Stimulated activated naive CD8-positive, alpha-beta T cell treated with anti-CD3 and anti-CD28 coated beads, Interleukin-15, amount 100 ng/mL, for 72 hours (primary cell): ENCODE measurements at regions not wholly inside any gene's neighbourhood (a gene's known extent, or its start where the extent isn't known, plus 50 kb on each side); places are given as distances from the start of the nearest gene placed in this dataset.

Experiments
- ATAC-seq: fragments of 150-1000 bp; cut with Tn5 transposase; 2 replicates; pipeline ENCODE4 v1.10.0; 2021; ENCODE audit warnings: mild to moderate bottlenecking, moderate library complexity
- DNase-seq, 2 donors: peaks; one replicate each; pipeline ENCODE4 v3.0.0; 2021 to 2022
- H3K27ac Mint-ChIP-seq, 2 donors: one replicate each; pipeline ENCODE4 v1.8.0; 2022; ENCODE audit warnings: mild to moderate bottlenecking in 2 of 2, mixed read lengths in 2 of 2, moderate library complexity in 2 of 2
- H3K27me3 Mint-ChIP-seq: one replicate; pipeline ENCODE4 v1.8.0; 2022; ENCODE audit warnings: mixed read lengths
- H3K4me1 Mint-ChIP-seq: one replicate; pipeline ENCODE4 v1.8.0; 2022; ENCODE audit warnings: mild to moderate bottlenecking, mixed read lengths
- H3K4me3 Mint-ChIP-seq, 2 donors: one replicate each; pipeline ENCODE4 v1.8.0; 2022; ENCODE audit warnings: mild to moderate bottlenecking in 2 of 2, mixed read lengths in 2 of 2, moderate library complexity in 1 of 2
- H3K9me3 Mint-ChIP-seq, 2 donors: one replicate each; pipeline ENCODE4 v1.8.0; 2022; ENCODE audit warnings: mixed read lengths in 2 of 2

GRCh38 chr1:2969011-2969844 is 52.0 kb upstream of the ACTRT2 start:
- no peak overlapping the region for H3K4me3 Mint-ChIP-seq
- H3K27me3 Mint-ChIP-seq: peaks cover 16% of the 10 kb centered on the region
- no peak for DNase-seq
- no peak for ATAC-seq
- H3K4me1 Mint-ChIP-seq: peaks cover 17% of the 10 kb centered on the region
- no peaks in the 10 kb centered on the region for H3K9me3 Mint-ChIP-seq
- no peak overlapping the region for H3K27ac Mint-ChIP-seq

- H3K27me3 Mint-ChIP-seq: peaks cover 16% of the 10 kb centered on the region
- H3K9me3 Mint-ChIP-seq: no peaks in the 10 kb centered on the region
- H3K4me3 Mint-ChIP-seq: no peak overlapping the region
- ATAC-seq (no peak), DNase-seq (no peak)
- no peak overlapping the region for H3K27ac Mint-ChIP-seq
- peaks cover 17% of the 10 kb centered on the region for H3K4me1 Mint-ChIP-seq
Measured at GRCh38 chr1:2969845-2970291, 51.4 kb upstream of the ACTRT2 start.

GRCh38 chr1:2970311-2971071 is 50.8 kb upstream of the ACTRT2 start:
- H3K9me3 Mint-ChIP-seq: no peaks in the 10 kb centered on the region
- H3K27ac Mint-ChIP-seq: no peak overlapping the region
- H3K27me3 Mint-ChIP-seq: peaks cover 16% of the 10 kb centered on the region
- no peak overlapping the region for H3K4me3 Mint-ChIP-seq
- no peak for DNase-seq
- no peak for ATAC-seq
- peaks cover 17% of the 10 kb centered on the region for H3K4me1 Mint-ChIP-seq

GRCh38 chr1:2971101-2971501 is 50.2 kb upstream of the ACTRT2 start:
- DNase-seq: no peak
- H3K4me3 Mint-ChIP-seq: no peak overlapping the region
- ATAC-seq: no peak
- peaks cover 17% of the 10 kb centered on the region for H3K4me1 Mint-ChIP-seq
- H3K27ac Mint-ChIP-seq: no peak overlapping the region
- no peaks in the 10 kb centered on the region for H3K9me3 Mint-ChIP-seq
- H3K27me3 Mint-ChIP-seq: peaks cover 16% of the 10 kb centered on the region
